ENCODE measurements at regions not wholly inside any gene's neighbourhood (a gene's known extent, or its start where the extent isn't known, plus 50 kb on each side); places are given as distances from the start of the nearest gene placed in this dataset.

- TF ChIP-seq CTCF (IDR thresholded peaks at IDR 0.05) (no peak), POLR2A (IDR thresholded peaks at IDR 0.05) (no peak)
Observed at GRCh38 chr11:26084313-26084712, 247.6 kb upstream of the ANO3 start.
